Suprapubic skin (tissue), 4 donors: ENCODE measurements at regions not wholly inside any gene's neighbourhood (a gene's known extent, or its start where the extent isn't known, plus 50 kb on each side); places are given as distances from the start of the nearest gene placed in this dataset.
"Not testable (repeated sequence)": the region's sequence is repeated elsewhere in the genome, so short reads cannot be mapped to it uniquely, and the experiment has no call there.

Experiments used
- DNase-seq, 2 donors: peaks; one replicate each; pipeline ENCODE4 v3.0.0-alpha.2; 2019; ENCODE audit warnings: low spot score in 2 of 2
- H3K27ac ChIP-seq: fragments of 200-600 bp; sonication (generic); one replicate; pipeline ENCODE4 v1.5.1; 2019
- H3K27me3 ChIP-seq: fragments of 200-600 bp; sonication (generic); one replicate; pipeline ENCODE4 v1.5.1; 2019
- H3K36me3 ChIP-seq: fragments of 200-600 bp; sonication (generic); one replicate; pipeline ENCODE4 v1.5.1; 2019
- H3K4me1 ChIP-seq: fragments of 200-600 bp; sonication (generic); one replicate; pipeline ENCODE4 v1.5.1; 2019
- H3K4me3 ChIP-seq: fragments of 200-600 bp; sonication (generic); one replicate; pipeline ENCODE4 v1.5.1; 2019; ENCODE audit warnings: mild to moderate bottlenecking
- H3K9me3 ChIP-seq: fragments of 200-600 bp; sonication (generic); one replicate; pipeline ENCODE4 v1.5.1; 2019
- CTCF ChIP-seq, 2 donors: fragments of 200-600 bp in 1 of 2; fragments of 450-650 bp in 1 of 2; sonication (generic) in 1 of 2; IDR thresholded peaks; one replicate each; pipeline ENCODE4 v1.5.1; 2016 to 2019; ENCODE audit warnings: antibody characterized with exemption in 2 of 2, mild to moderate bottlenecking in 1 of 2, moderate library complexity in 1 of 2
- EP300 ChIP-seq: sonication (generic); formaldehyde crosslinking; IDR thresholded peaks from one replicate; pipeline ENCODE4 v1.6.1; 2017; ENCODE audit warnings: antibody characterized with exemption
- POLR2A ChIP-seq, 2 donors: fragments of 450-650 bp; IDR thresholded peaks; one replicate each; pipeline ENCODE4 v1.6.1; 2017; ENCODE audit warnings: antibody characterized with exemption in 2 of 2, mild to moderate bottlenecking in 2 of 2, moderate library complexity in 2 of 2
- POLR2AphosphoS5 ChIP-seq, 3 donors: sonication (generic); formaldehyde crosslinking; IDR thresholded peaks; one replicate each; pipeline ENCODE4 v1.6.1; 2017; ENCODE audit warnings: antibody characterized with exemption in 3 of 3
- WGBS: methylation state at CpG from one replicate; pipeline ENCODE4 v1.1.5; 2018; 5-methylcytosine and 5-hydroxymethylcytosine counted together

- Histone ChIP-seq H3K27me3 (no peaks in the 10 kb centered on the region), H3K4me1 (no peaks in the 10 kb centered on the region)
- 95% methylated on average over 1 of the region's 1 CpG for WGBS
These were observed 77.8 kb upstream of the GRIP1 start for GRCh38 chr12:66756631-66757030.

DNA sequence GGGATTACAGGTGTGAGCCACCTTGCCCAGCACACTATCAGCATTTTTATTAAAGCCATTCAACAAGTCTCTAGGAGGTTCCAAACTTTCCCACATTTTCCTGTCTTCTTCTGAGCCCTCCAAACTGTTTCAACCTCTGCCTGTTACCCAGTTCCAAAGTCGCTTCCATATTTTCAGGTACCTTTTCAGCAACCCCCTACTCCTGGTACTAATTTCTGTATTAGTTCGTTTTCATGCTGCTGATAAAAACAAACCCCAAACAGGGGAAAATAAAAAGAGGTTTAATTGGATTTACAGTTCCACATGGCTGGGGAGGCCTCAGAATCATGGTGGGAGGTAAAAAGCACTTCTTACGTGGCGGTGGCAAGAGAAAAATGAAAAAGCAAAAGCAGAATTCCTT lies 81.2 kb upstream of the GRIP1 start:
- H3K4me1 ChIP-seq, DNase-seq: not testable (repeated sequence)
- WGBS, result 91% methylated on average over 4 of the region's 4 CpGs

More at GRCh38 chr12:66756631-66757030, 77.8 kb upstream of the GRIP1 start:
- TF ChIP-seq POLR2AphosphoS5 (IDR thresholded peaks at IDR 0.05) (no peak), CTCF (IDR thresholded peaks at IDR 0.05) (no peak), EP300 (no peak), POLR2A (IDR thresholded peaks at IDR 0.05) (no peak)
- DNase-seq, result no peak
- H3K36me3 ChIP-seq, result no peaks in the 10 kb centered on the region
- no peak overlapping the region for H3K4me3 ChIP-seq
- no peaks in the 10 kb centered on the region for H3K9me3 ChIP-seq
- no peak overlapping the region for H3K27ac ChIP-seq

GRCh38 chr12:66763467-66763866 lies 84.6 kb upstream of the GRIP1 start:
- no peaks in the 10 kb centered on the region for H3K4me1 ChIP-seq
- TF ChIP-seq EP300, result no peak
- no peak for TF ChIP-seq POLR2AphosphoS5 (IDR thresholded peaks at IDR 0.05)
- TF ChIP-seq POLR2A (IDR thresholded peaks at IDR 0.05), result no peak
- no peak for TF ChIP-seq CTCF (IDR thresholded peaks at IDR 0.05)
- H3K9me3 ChIP-seq, result no peaks in the 10 kb centered on the region
- WGBS, result 64% methylated on average over 4 of the region's 4 CpGs
- DNase-seq, result no peak
- H3K27ac ChIP-seq, result no peak overlapping the region
- H3K4me3 ChIP-seq, result no peak overlapping the region
- H3K27me3 ChIP-seq, result no peaks in the 10 kb centered on the region
- H3K36me3 ChIP-seq, result no peaks in the 10 kb centered on the region

More for the DNA sequence above, 81.2 kb upstream of the GRIP1 start:
- not testable (repeated sequence) for H3K4me3 ChIP-seq, H3K27me3 ChIP-seq, H3K9me3 ChIP-seq, H3K27ac ChIP-seq, H3K36me3 ChIP-seq

GRCh38 chr12:66765204-66765603 lies 86.3 kb upstream of the GRIP1 start:
- H3K9me3 ChIP-seq, result no peaks in the 10 kb centered on the region
- H3K36me3 ChIP-seq, result no peaks in the 10 kb centered on the region
- H3K4me3 ChIP-seq, result no peak overlapping the region
- H3K4me1 ChIP-seq, result no peaks in the 10 kb centered on the region
- H3K27ac ChIP-seq, result no peak overlapping the region
- TF ChIP-seq EP300, result no peak
- no peak for TF ChIP-seq POLR2A (IDR thresholded peaks at IDR 0.05)
- WGBS, result 95% methylated on average over 1 of the region's 1 CpG
- DNase-seq, result no peak
- no peaks in the 10 kb centered on the region for H3K27me3 ChIP-seq

- DNase-seq, result no peak
- WGBS, result 77% methylated on average over 7 of the region's 7 CpGs
- H3K4me1 ChIP-seq, result no peaks in the 10 kb centered on the region
- no peaks in the 10 kb centered on the region for H3K36me3 ChIP-seq
- no peak overlapping the region for H3K4me3 ChIP-seq
- TF ChIP-seq CTCF (IDR thresholded peaks at IDR 0.05) (no peak), POLR2AphosphoS5 (IDR thresholded peaks at IDR 0.05) (no peak), EP300 (no peak), POLR2A (IDR thresholded peaks at IDR 0.05) (no peak)
- H3K9me3 ChIP-seq, result no peaks in the 10 kb centered on the region
- H3K27me3 ChIP-seq, result no peaks in the 10 kb centered on the region
- H3K27ac ChIP-seq, result no peak overlapping the region
These were observed 88.7 kb upstream of the GRIP1 start for GRCh38 chr12:66767536-66767935.

- Histone ChIP-seq H3K36me3 (no peaks in the 10 kb centered on the region), H3K27ac (no peak overlapping the region), H3K4me1 (no peaks in the 10 kb centered on the region), H3K9me3 (no peaks in the 10 kb centered on the region), H3K27me3 (no peaks in the 10 kb centered on the region), H3K4me3 (no peak overlapping the region)
- TF ChIP-seq POLR2AphosphoS5 (IDR thresholded peaks at IDR 0.05) (no peak), POLR2A (IDR thresholded peaks at IDR 0.05) (no peak), EP300 (no peak), CTCF (IDR thresholded peaks at IDR 0.05) (no peak)
- WGBS, result 97% methylated on average over 5 of the region's 5 CpGs
- DNase-seq, result no peak
These were observed 89.4 kb upstream of the GRIP1 start for GRCh38 chr12:66768293-66768692.
